Stimulated activated CD4-positive, alpha-beta T cell treated with anti-CD3 and anti-CD28 coated beads, Interleukin-1b, Interleukin-23, amount 100 ng/mL, for 48 hours (primary cell): ENCODE measurements at regions not wholly inside any gene's neighbourhood (a gene's known extent, or its start where the extent isn't known, plus 50 kb on each side); places are given as distances from the start of the nearest gene placed in this dataset.
A peak's percentile ranks its signal among the peaks of the same experiment; 100 is the strongest.

ENCODE experiments used
- DNase-seq: peaks from one replicate; pipeline ENCODE4 v3.0.0-alpha.2; 2020

GRCh38 chr2:105150231-105150630 is 91.3 kb upstream of the GPR45 start:
- no peak for DNase-seq

GRCh38 chr2:105154119-105154818 is 87.3 kb upstream of the GPR45 start:
- no peak for DNase-seq

GRCh38 chr2:105156166-105156565 is 85.4 kb upstream of the GPR45 start:
- DNase-seq = no peak

GRCh38 chr2:105158002-105158401 is 83.5 kb upstream of the GPR45 start:
- no peak for DNase-seq

- DNase-seq = no peak
These were observed 74.9 kb upstream of the GPR45 start for GRCh38 chr2:105166688-105167087.

GRCh38 chr2:105168543-105168942 is 73.0 kb upstream of the GPR45 start:
- no peak for DNase-seq

- no peak for DNase-seq
These were observed 66.3 kb upstream of the GPR45 start for GRCh38 chr2:105175231-105175630.

GRCh38 chr2:105176429-105176828 is 65.1 kb upstream of the GPR45 start:
- DNase-seq = no peak

GRCh38 chr2:105177008-105177407 is 64.5 kb upstream of the GPR45 start:
- no peak for DNase-seq

GRCh38 chr2:105177536-105178254 is 63.8 kb upstream of the GPR45 start:
- DNase-seq = no peak

- no peak for DNase-seq
These were observed 61.8 kb upstream of the GPR45 start for GRCh38 chr2:105179469-105180372.

GRCh38 chr2:105180491-105180972 is 61.0 kb upstream of the GPR45 start:
- no peak for DNase-seq

GRCh38 chr2:105181282-105181681 is 60.3 kb upstream of the GPR45 start:
- DNase-seq = no peak

- DNase-seq = no peak
These were observed 57.8 kb upstream of the GPR45 start for GRCh38 chr2:105183555-105184323.

GRCh38 chr2:105184420-105184819 is 57.1 kb upstream of the GPR45 start:
- DNase-seq = no peak

GRCh38 chr2:105186967-105187498 is 54.5 kb upstream of the GPR45 start:
- no peak for DNase-seq

- no peak for DNase-seq
These were observed 54.0 kb upstream of the GPR45 start for GRCh38 chr2:105187531-105187930.

- DNase-seq = peak; percentile 8
These were observed 53.2 kb upstream of the GPR45 start for GRCh38 chr2:105188343-105188742.
